Thymus (tissue), 11 donors: ENCODE measurements at regions not wholly inside any gene's neighbourhood (a gene's known extent, or its start where the extent isn't known, plus 50 kb on each side); places are given as distances from the start of the nearest gene placed in this dataset.
"Not testable (repeated sequence)": the region's sequence is repeated elsewhere in the genome, so short reads cannot be mapped to it uniquely, and the experiment has no call there.

ENCODE experiments used
- DNase-seq, 9 donors: peaks; one replicate each; pipeline ENCODE4 v3.0.0-alpha.2; 2013; ENCODE audit warnings: low spot score in 9 of 9, low read depth in 6 of 9, missing footprints in 1 of 9
- H3K27ac ChIP-seq, 2 donors: one replicate each; pipeline ENCODE4 v1.5.1; 2013; ENCODE audit warnings: control low read depth in 1 of 2, low read depth in 1 of 2, low read length in 1 of 2, mild to moderate bottlenecking in 1 of 2, moderate library complexity in 1 of 2
- H3K27me3 ChIP-seq, 2 donors: one replicate each; pipeline ENCODE4 v1.5.1; 2013; ENCODE audit warnings: low read length in 1 of 2; ENCODE audit not compliant: control insufficient read depth in 2 of 2, insufficient read depth in 1 of 2
- H3K36me3 ChIP-seq, 2 donors: one replicate each; pipeline ENCODE4 v1.5.1; 2013; ENCODE audit warnings: low read length in 1 of 2, mild to moderate bottlenecking in 1 of 2, moderate library complexity in 1 of 2; ENCODE audit not compliant: control insufficient read depth in 2 of 2, insufficient read depth in 2 of 2
- H3K4me1 ChIP-seq, 2 donors: one replicate each; pipeline ENCODE4 v1.5.1; 2013; ENCODE audit warnings: low read length in 2 of 2; ENCODE audit not compliant: control insufficient read depth in 2 of 2, insufficient read depth in 2 of 2
- H3K4me3 ChIP-seq, 2 donors: one replicate each; pipeline ENCODE4 v1.5.1; 2013; ENCODE audit warnings: low read length in 2 of 2, control low read depth in 1 of 2, mild to moderate bottlenecking in 1 of 2
- H3K9me3 ChIP-seq, 2 donors: one replicate each; pipeline ENCODE4 v1.5.1; 2013; ENCODE audit warnings: low read length in 1 of 2, mild to moderate bottlenecking in 1 of 2; ENCODE audit not compliant: control insufficient read depth in 2 of 2, insufficient read depth in 1 of 2
- WGBS: extraction: QIAGEN DNeasy Blood & Tissue Kit; methylation state at CpG from one replicate; pipeline ENCODE4 v1.1.7; 2013; 5-methylcytosine and 5-hydroxymethylcytosine counted together
- donor health status: healthy.

- Histone ChIP-seq H3K27me3 (no peaks in the 10 kb centered on the region), H3K9me3 (no peaks in the 10 kb centered on the region), H3K27ac (no peak overlapping the region), H3K4me1 (no peaks in the 10 kb centered on the region), H3K36me3 (no peaks in the 10 kb centered on the region), H3K4me3 (no peak overlapping the region)
- WGBS, result 93% methylated on average over 2 of the region's 2 CpGs
- no peak for DNase-seq
Measured at GRCh38 chr2:184425083-184425482, 173.2 kb upstream of the ZNF804A start.

DNA sequence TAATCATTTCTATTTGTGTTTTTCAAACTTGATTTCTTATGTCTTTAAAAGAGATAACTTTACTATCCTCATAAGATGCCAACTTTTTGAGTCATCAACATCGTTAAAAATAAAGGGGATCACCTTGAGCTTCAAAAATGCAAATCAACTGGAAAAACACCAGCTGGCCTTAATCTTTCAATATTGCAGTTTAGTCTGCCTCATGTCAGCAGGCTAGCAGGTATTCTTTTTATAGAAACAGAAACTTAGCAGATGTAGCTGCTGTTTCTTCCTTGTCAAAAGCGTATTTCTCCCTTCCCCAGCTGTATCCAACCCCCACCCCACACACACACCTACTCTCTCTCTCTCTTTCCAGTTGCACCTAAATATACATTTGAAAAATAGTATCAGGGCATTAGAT is 154.1 kb upstream of the ZNF804A start:
- WGBS, result 80% methylated on average over 2 of the region's 2 CpGs
- H3K27ac ChIP-seq, result no peak overlapping the region
- no peak for DNase-seq
- no peaks in the 10 kb centered on the region for H3K27me3 ChIP-seq
- H3K9me3 ChIP-seq, result no peaks in the 10 kb centered on the region
- no peaks in the 10 kb centered on the region for H3K4me1 ChIP-seq
- no peak overlapping the region for H3K4me3 ChIP-seq
- H3K36me3 ChIP-seq, result no peaks in the 10 kb centered on the region

- WGBS, result 90% methylated on average over 4 of the region's 4 CpGs
- no peak overlapping the region for H3K27ac ChIP-seq
- no peaks in the 10 kb centered on the region for H3K36me3 ChIP-seq
- no peak for DNase-seq
- H3K4me1 ChIP-seq, result no peaks in the 10 kb centered on the region
- no peaks in the 10 kb centered on the region for H3K27me3 ChIP-seq
- no peak overlapping the region for H3K4me3 ChIP-seq
- H3K9me3 ChIP-seq, result no peaks in the 10 kb centered on the region
Measured at GRCh38 chr2:184444623-184445223, 153.6 kb upstream of the ZNF804A start.

GRCh38 chr2:184449760-184450159 is 148.6 kb upstream of the ZNF804A start:
- Histone ChIP-seq H3K27me3 (no peaks in the 10 kb centered on the region), H3K4me1 (no peaks in the 10 kb centered on the region), H3K4me3 (no peak overlapping the region), H3K36me3 (no peaks in the 10 kb centered on the region), H3K27ac (no peak overlapping the region), H3K9me3 (no peaks in the 10 kb centered on the region)
- 95% methylated on average over 2 of the region's 2 CpGs for WGBS
- DNase-seq, result no peak

- H3K4me1 ChIP-seq, result no peaks in the 10 kb centered on the region
- no peaks in the 10 kb centered on the region for H3K27me3 ChIP-seq
- no peak overlapping the region for H3K27ac ChIP-seq
- no peak for DNase-seq
- no peak overlapping the region for H3K4me3 ChIP-seq
- H3K36me3 ChIP-seq, result no peaks in the 10 kb centered on the region
- H3K9me3 ChIP-seq, result no peaks in the 10 kb centered on the region
Measured at GRCh38 chr2:184452907-184453306, 145.4 kb upstream of the ZNF804A start.

DNA sequence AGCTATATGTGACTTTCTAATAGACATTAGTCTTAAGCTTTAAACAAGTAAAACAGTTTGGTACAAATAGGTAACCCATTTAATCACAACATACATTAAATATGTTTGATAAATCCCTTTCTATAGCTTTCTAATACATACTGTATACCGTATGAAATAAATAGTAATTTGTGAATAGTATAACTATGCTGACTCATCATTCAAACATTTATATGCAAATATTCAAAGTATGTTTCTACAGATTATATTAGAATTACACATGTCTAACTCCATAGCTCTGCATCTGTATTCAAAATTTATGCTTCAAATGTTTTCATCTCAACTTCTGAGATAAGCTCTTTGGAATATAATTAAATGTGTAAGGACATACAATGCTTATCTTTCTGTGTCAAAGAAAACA is 142.7 kb upstream of the ZNF804A start:
- H3K27me3 ChIP-seq, result no peaks in the 10 kb centered on the region
- no peak for DNase-seq
- no peak overlapping the region for H3K4me3 ChIP-seq
- no peaks in the 10 kb centered on the region for H3K9me3 ChIP-seq
- 94% methylated on average over 1 of the region's 1 CpG for WGBS
- H3K4me1 ChIP-seq, result no peaks in the 10 kb centered on the region
- no peaks in the 10 kb centered on the region for H3K36me3 ChIP-seq
- no peak overlapping the region for H3K27ac ChIP-seq

DNA sequence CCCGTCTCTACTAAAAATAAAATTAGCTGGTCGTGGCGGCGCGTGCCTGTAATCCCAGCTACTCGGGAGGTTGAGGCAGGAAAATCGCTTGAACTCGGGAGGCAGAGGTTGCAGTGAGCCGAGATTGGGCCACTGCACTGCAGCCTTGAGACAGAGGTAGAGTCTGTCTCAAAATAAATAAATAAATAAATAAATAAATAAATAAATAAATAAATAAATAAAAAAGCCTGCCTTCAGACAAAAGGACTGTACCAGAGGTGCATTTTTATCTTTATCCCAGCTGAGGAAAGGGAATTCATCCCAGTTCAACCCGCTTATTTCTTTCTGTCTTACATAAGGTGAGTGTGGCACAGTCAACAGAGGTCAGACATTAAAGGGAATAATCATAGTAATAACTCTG is 141.6 kb upstream of the ZNF804A start:
- not testable (repeated sequence) for H3K36me3 ChIP-seq, H3K4me1 ChIP-seq, H3K4me3 ChIP-seq, H3K27ac ChIP-seq, H3K27me3 ChIP-seq, H3K9me3 ChIP-seq, DNase-seq
- 96% methylated on average over 10 of the region's 10 CpGs for WGBS

- Histone ChIP-seq H3K27me3 (no peaks in the 10 kb centered on the region), H3K36me3 (no peaks in the 10 kb centered on the region), H3K4me1 (no peaks in the 10 kb centered on the region), H3K9me3 (no peaks in the 10 kb centered on the region), H3K4me3 (no peak overlapping the region), H3K27ac (no peak overlapping the region)
- 74% methylated on average over 4 of the region's 4 CpGs for whole genome bisulfite sequencing
- no peak for DNase-seq
Measured at GRCh38 chr2:184463102-184463865, 135.0 kb upstream of the ZNF804A start.

GRCh38 chr2:184463866-184464248 is 134.5 kb upstream of the ZNF804A start:
- Histone ChIP-seq H3K4me1 (no peaks in the 10 kb centered on the region), H3K27me3 (no peaks in the 10 kb centered on the region), H3K27ac (no peak overlapping the region), H3K4me3 (no peak overlapping the region), H3K9me3 (no peaks in the 10 kb centered on the region), H3K36me3 (no peaks in the 10 kb centered on the region)
- DNase-seq, result no peak
- 93% methylated on average over 1 of the region's 1 CpG for WGBS
